WTC11 (cell line): ENCODE measurements at regions not wholly inside any gene's neighbourhood (a gene's known extent, or its start where the extent isn't known, plus 50 kb on each side); places are given as distances from the start of the nearest gene placed in this dataset.

ENCODE experiments used
- ATAC-seq: fragments of 200-7000 bp; cut with Tn5 transposase; 2 replicates; pipeline ENCODE4 v1.10.0; 2021; ENCODE audit warnings: mild to moderate bottlenecking, moderate library complexity
- CTCF ChIA-PET: fragments of 300-600 bp; sonication (Branson Sonifier 250); formaldehyde crosslinking; loops from one replicate; lab custom pipeline; 2021; ENCODE audit warnings: antibody characterized with exemption; lab: Charles Lee
- POLR2A ChIA-PET: fragments of 350-600 bp; sonication (Branson Sonifier 250); formaldehyde crosslinking; loops from one replicate; lab custom pipeline; 2021; ENCODE audit warnings: antibody characterized with exemption; lab: Charles Lee
- DNase-seq: peaks from one replicate; pipeline ENCODE4 v3.0.0; 2021; ENCODE audit warnings: low spot score
- H3K27ac Mint-ChIP-seq: 2 replicates; pipeline ENCODE4 v1.8.0; 2021; ENCODE audit warnings: mixed read lengths
- H3K27me3 Mint-ChIP-seq: 2 replicates; pipeline ENCODE4 v1.8.0; 2021; ENCODE audit warnings: low read depth, mild to moderate bottlenecking, moderate library complexity, mixed read lengths
- H3K36me3 Mint-ChIP-seq: 2 replicates; pipeline ENCODE4 v1.8.0; 2021; ENCODE audit warnings: mixed read lengths
- H3K4me1 Mint-ChIP-seq: 2 replicates; pipeline ENCODE4 v1.8.0; 2022; ENCODE audit warnings: mixed read lengths
- H3K4me3 Mint-ChIP-seq: 2 replicates; pipeline ENCODE4 v1.8.0; 2021; ENCODE audit warnings: mild to moderate bottlenecking, moderate library complexity, mixed read lengths
- H3K9me3 Mint-ChIP-seq: 2 replicates; pipeline ENCODE4 v1.8.0; 2021; ENCODE audit warnings: mixed read lengths
- AR ChIP-seq: fragments of 250-450 bp; sonication (Bioruptor Pico); IDR thresholded peaks from 2 replicates; pipeline ENCODE4 v1.9.0; 2021; ENCODE audit warnings: mild to moderate bottlenecking
- CREM ChIP-seq: sonication (generic); formaldehyde crosslinking; IDR thresholded peaks from 2 replicates; pipeline ENCODE4 v1.8.1; 2022; ENCODE audit warnings: mild to moderate bottlenecking, missing genetic modification reagents, moderate library complexity
- FOXJ3 ChIP-seq: sonication (generic); formaldehyde crosslinking; IDR thresholded peaks from 2 replicates; pipeline ENCODE4 v1.9.0; 2021; ENCODE audit warnings: missing genetic modification reagents, mild to moderate bottlenecking, borderline replicate concordance
- HMGXB4 ChIP-seq: sonication (generic); formaldehyde crosslinking; IDR thresholded peaks from 2 replicates; pipeline ENCODE4 v1.8.1; 2023; ENCODE audit warnings: mild to moderate bottlenecking, moderate library complexity, missing genetic modification reagents
- KAT7 ChIP-seq: sonication (generic); formaldehyde crosslinking; IDR thresholded peaks from 2 replicates; pipeline ENCODE4 v1.8.1; 2023; ENCODE audit warnings: missing genetic modification reagents, mild to moderate bottlenecking, borderline replicate concordance
- MXD4 ChIP-seq: fragments of 250-450 bp; sonication (Bioruptor Pico); IDR thresholded peaks from 2 replicates; pipeline ENCODE4 v1.8.0; 2021; ENCODE audit warnings: mild to moderate bottlenecking, moderate library complexity, borderline replicate concordance
- NR2C2 ChIP-seq: sonication (generic); formaldehyde crosslinking; IDR thresholded peaks from 2 replicates; pipeline ENCODE4 v1.8.0; 2022; ENCODE audit warnings: mild to moderate bottlenecking, missing genetic modification reagents
- OVOL2 ChIP-seq: fragments of 250-450 bp; sonication (Bioruptor Pico); IDR thresholded peaks from 2 replicates; pipeline ENCODE4 v1.9.0; 2021; ENCODE audit warnings: mild to moderate bottlenecking, borderline replicate concordance
- TCF7 ChIP-seq: sonication (generic); formaldehyde crosslinking; IDR thresholded peaks from 2 replicates; pipeline ENCODE4 v1.8.0; 2022; ENCODE audit warnings: mild to moderate bottlenecking, low read depth, missing genetic modification reagents, moderate library complexity
- TEAD4 ChIP-seq: sonication (generic); formaldehyde crosslinking; IDR thresholded peaks from 2 replicates; pipeline ENCODE4 v1.8.0; 2022; ENCODE audit warnings: mild to moderate bottlenecking, missing genetic modification reagents
- ZNF138 ChIP-seq: sonication (generic); formaldehyde crosslinking; conservative IDR thresholded peaks from 2 replicates; pipeline ENCODE4 v1.8.1; 2022; ENCODE audit warnings: mild to moderate bottlenecking, moderate library complexity, missing genetic modification reagents
- ZNF232 ChIP-seq: sonication (generic); formaldehyde crosslinking; IDR thresholded peaks from 2 replicates; pipeline ENCODE4 v1.8.0; 2022; ENCODE audit warnings: mild to moderate bottlenecking, missing genetic modification reagents
- ZNF263 ChIP-seq: sonication (generic); formaldehyde crosslinking; IDR thresholded peaks from 2 replicates; pipeline ENCODE4 v1.8.1; 2022; ENCODE audit warnings: low read depth, mild to moderate bottlenecking, moderate library complexity, missing genetic modification reagents
- ZNF281 ChIP-seq: sonication (generic); formaldehyde crosslinking; IDR thresholded peaks from 2 replicates; pipeline ENCODE4 v1.8.0; 2023; ENCODE audit warnings: mild to moderate bottlenecking, missing genetic modification reagents
- ZNF416 ChIP-seq: fragments of 250-450 bp; sonication (Bioruptor Pico); IDR thresholded peaks from 2 replicates; pipeline ENCODE4 v1.9.0; 2021; ENCODE audit warnings: mild to moderate bottlenecking, inconsistent platforms
- TF ChIP-seq, protein P1 (sequence below): sonication (generic); formaldehyde crosslinking; IDR thresholded peaks from 2 replicates; pipeline ENCODE4 v1.8.1; 2022; ENCODE audit warnings: low read depth, missing genetic modification reagents, borderline replicate concordance
- TF ChIP-seq, protein P2 (sequence below): sonication (generic); formaldehyde crosslinking; conservative IDR thresholded peaks from 2 replicates; pipeline ENCODE4 v1.8.1; 2022; ENCODE audit warnings: mild to moderate bottlenecking, missing genetic modification reagents

- no peaks in the 10 kb centered on the region for H3K36me3 Mint-ChIP-seq
- POLR2A ChIA-PET, result no interaction called here
- no peaks in the 10 kb centered on the region for H3K9me3 Mint-ChIP-seq
- no peak overlapping the region for H3K4me3 Mint-ChIP-seq
- no peak for ATAC-seq
- TF ChIP-seq, protein P1, sequence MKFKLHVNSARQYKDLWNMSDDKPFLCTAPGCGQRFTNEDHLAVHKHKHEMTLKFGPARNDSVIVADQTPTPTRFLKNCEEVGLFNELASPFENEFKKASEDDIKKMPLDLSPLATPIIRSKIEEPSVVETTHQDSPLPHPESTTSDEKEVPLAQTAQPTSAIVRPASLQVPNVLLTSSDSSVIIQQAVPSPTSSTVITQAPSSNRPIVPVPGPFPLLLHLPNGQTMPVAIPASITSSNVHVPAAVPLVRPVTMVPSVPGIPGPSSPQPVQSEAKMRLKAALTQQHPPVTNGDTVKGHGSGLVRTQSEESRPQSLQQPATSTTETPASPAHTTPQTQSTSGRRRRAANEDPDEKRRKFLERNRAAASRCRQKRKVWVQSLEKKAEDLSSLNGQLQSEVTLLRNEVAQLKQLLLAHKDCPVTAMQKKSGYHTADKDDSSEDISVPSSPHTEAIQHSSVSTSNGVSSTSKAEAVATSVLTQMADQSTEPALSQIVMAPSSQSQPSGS (CRISPR knock-in tag), result no peak
- TF ChIP-seq TCF7 (CRISPR knock-in tag) (no peak), FOXJ3 (CRISPR knock-in tag) (no peak), AR (CRISPR knock-in tag) (no peak), HMGXB4 (no peak), NR2C2 (CRISPR knock-in tag) (no peak), MXD4 (CRISPR knock-in tag) (no peak), ZNF263 (no peak)
- TF ChIP-seq, protein P2, sequence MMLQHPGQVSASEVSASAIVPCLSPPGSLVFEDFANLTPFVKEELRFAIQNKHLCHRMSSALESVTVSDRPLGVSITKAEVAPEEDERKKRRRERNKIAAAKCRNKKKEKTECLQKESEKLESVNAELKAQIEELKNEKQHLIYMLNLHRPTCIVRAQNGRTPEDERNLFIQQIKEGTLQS (CRISPR knock-in tag), result no peak
- TF ChIP-seq, all 79 proteins: peak for 0
- H3K4me1 Mint-ChIP-seq, result peaks cover 15% of the 10 kb centered on the region
- CTCF ChIA-PET, result no interaction called here
- H3K27ac Mint-ChIP-seq, result no peak overlapping the region
- DNase-seq, result no peak
- H3K27me3 Mint-ChIP-seq, result no peaks in the 10 kb centered on the region
Observed at GRCh38 chr2:113838744-113839444, 51.0 kb upstream of the ACTR3 start.

- H3K27me3 Mint-ChIP-seq, result no peaks in the 10 kb centered on the region
- peaks cover 15% of the 10 kb centered on the region for H3K4me1 Mint-ChIP-seq
- no peaks in the 10 kb centered on the region for H3K9me3 Mint-ChIP-seq
- TF ChIP-seq TEAD4 (CRISPR knock-in tag), result no peak
- no peak for TF ChIP-seq OVOL2 (CRISPR knock-in tag)
- TF ChIP-seq ZNF138 (CRISPR knock-in tag), result no peak
- no peak for TF ChIP-seq ZNF416
- no peak for TF ChIP-seq FOXJ3 (CRISPR knock-in tag)
- no peak for DNase-seq
- ChIA-PET POLR2A (no interaction called here), CTCF (no interaction called here)
- no peak overlapping the region for H3K4me3 Mint-ChIP-seq
- no peaks in the 10 kb centered on the region for H3K36me3 Mint-ChIP-seq
- H3K27ac Mint-ChIP-seq, result no peak overlapping the region
- no peak for ATAC-seq
Observed at GRCh38 chr2:113838277-113838676, 51.6 kb upstream of the ACTR3 start.

- Mint-ChIP-seq H3K27ac (no peak overlapping the region), H3K9me3 (no peaks in the 10 kb centered on the region), H3K36me3 (no peaks in the 10 kb centered on the region), H3K4me1 (no peaks in the 10 kb centered on the region), H3K4me3 (no peak overlapping the region), H3K27me3 (no peaks in the 10 kb centered on the region)
- ATAC-seq (no peak), DNase-seq (no peak)
- ChIA-PET CTCF (no interaction called here), POLR2A (interaction anchor here (0.7 kb wide), 1 partner anchor 27 kb away, joined by 5 read pairs; no protein-coding TSS in a partner anchor)
- no peak for TF ChIP-seq TEAD4 (CRISPR knock-in tag)
- TF ChIP-seq ZNF232 (CRISPR knock-in tag), result no peak
- no peak for TF ChIP-seq ZNF281 (CRISPR knock-in tag)
- no peak for TF ChIP-seq CREM
- TF ChIP-seq KAT7, result no peak
Observed at GRCh38 chr2:113834051-113834730, 55.7 kb upstream of the ACTR3 start.
